KBM-7 (cell line): ENCODE measurements at regions not wholly inside any gene's neighbourhood (a gene's known extent, or its start where the extent isn't known, plus 50 kb on each side); places are given as distances from the start of the nearest gene placed in this dataset.

ENCODE experiments used
- DNase-seq: peaks from one replicate; pipeline ENCODE4 v3.0.0-alpha.2; 2015
- in situ Hi-C: fragments of 300-500 bp; cut with MboI; formaldehyde crosslinking; loops from 2 replicates; pipeline ENCODE4 v1.14.3; 2020; ENCODE audit warnings: low sequenced_read_pairs, low pct_unique_long_range_greater_than_20kb, mixed read lengths

DNA sequence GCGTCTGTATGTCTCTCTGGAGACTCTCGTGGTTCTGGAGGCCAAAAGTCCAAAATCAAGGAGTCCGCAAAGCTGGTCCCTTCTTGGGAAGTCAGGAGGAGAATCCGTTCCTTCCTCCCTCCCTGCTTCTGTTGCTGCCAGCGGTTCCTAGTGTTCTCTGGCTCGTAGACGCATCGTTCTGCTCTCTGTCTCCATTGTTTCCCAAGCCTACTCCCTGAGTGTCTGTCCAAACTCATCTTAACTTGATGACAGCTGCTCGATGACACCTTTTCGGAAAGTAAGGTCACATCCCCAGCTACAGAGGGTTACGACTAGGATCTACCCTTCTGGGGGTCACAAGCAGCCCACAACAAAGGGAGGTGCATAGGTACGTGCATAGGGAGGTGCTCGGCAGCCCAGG is 80.7 kb upstream of the FOXF1 start:
- no peak for DNase-seq
- in situ Hi-C loops: no loop called here

DNA sequence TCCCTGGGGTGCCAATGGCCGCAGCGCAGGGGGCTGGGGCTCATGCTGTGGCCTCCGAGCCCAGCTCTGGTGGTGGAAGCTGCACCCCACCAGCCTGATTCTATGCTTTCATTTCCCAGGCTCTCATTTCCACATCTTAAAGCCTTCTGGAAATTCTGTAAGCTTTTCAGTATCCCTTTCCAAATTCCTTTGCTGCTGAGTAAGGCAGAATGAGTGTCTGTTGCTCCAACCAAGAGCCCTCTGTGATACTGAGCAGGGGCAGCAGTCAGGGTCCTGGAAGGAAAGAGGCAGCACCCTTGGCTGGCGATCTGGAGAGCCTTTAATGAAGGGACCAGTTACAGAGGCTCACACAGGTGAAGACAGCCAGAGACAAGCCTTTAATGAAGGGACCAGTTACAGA is 79.5 kb upstream of the FOXF1 start:
- in situ Hi-C loops: no loop called here
- no peak for DNase-seq

DNA sequence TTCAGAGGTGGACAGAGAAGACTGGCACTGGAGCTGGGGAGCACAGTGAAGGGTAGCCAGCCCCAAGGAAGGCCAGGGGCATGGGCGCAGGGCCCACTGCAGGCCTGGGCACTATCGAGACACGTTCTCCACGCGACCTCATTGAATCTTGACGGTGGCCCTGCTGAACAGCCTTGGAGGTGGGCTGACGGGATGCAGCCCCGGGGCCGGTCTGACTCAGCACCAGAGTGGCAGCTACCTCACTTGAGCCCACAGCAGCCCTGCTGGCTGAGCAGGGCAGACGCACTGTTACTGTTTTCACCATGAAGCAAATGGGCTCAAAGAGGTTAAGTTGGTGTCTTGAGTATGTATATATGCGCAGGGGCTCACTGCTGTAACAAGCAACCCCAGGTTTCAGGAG is 78.8 kb upstream of the FOXF1 start:
- DNase-seq: no peak
- in situ Hi-C loops: no loop called here

DNA sequence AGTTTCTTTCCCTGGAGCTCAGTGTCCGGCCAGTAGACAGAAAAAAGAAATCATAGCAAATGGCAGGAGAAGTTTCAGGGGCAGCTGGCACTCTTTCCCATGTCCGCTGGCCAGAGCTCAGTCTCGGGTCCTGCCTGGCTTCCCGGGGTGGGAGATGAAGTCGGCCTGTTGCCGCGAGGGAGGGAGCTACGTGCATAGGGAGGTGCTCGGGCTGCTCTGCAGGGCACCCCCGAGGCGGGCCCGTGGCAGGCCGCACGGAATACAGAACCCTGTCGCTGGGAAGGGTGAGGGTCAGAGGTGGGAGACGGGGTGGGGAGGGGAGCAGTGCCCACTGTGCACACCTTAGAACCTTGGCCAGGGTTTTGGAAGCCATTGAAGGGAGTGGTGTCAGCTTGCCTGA is 78.3 kb upstream of the FOXF1 start:
- DNase-seq: no peak
- in situ Hi-C loops: no loop called here

DNA sequence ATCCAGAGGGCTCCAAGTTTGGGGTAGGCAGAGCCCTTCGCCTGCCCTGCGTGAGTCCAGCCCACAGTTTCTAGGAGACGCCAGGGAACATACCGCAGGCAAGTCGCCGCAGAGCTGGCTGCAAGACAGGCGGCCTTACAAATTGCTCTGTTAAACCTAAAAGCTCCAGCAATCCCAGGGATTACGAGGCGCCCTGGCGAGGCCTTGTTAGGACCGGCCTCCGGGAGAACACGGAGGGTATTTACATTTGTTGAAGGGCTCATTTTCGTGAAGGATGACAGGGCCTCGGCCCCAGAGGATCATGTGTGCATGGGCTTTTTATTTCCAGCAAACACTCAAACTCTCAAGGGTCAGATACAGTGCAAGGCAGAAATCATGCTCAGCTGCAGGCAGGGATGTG is 77.6 kb upstream of the FOXF1 start:
- DNase-seq: no peak
- in situ Hi-C loops: no loop called here

DNA sequence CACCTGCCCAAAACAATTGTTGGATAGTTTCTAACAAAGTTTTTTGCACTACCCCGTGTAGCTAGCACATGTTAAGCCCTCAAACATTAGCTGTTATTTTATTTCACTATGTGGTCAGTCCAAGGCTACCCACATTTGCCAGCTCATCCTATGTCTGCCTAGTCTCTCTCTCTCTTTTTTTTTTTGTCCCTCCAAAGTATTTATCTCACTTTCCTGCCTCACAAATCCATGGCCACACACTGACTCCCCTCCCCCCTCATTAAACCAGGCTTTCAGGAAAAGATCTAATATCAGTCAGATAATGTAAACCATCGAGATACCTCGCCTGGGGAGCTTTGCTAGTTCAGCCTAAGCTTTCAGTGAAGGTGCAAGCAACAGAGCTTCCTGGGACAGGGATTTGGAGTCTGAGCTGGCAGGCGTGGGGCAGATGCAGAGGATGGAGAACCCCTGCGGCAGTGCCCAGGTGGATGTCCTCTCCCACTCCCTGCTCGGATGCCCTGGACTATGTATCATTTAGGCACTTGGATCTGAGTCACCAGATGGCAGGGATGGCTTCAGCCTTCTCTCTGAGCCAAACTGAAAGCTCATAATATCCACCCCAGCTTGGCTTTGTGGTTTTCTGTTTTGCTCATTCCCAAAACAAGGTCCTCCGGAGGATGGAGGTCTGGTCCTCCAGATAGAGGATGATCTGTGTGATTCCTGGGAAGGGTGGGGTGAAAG is 73.7 kb upstream of the FOXF1 start:
- in situ Hi-C loops: no loop called here
- no peak for DNase-seq

DNA sequence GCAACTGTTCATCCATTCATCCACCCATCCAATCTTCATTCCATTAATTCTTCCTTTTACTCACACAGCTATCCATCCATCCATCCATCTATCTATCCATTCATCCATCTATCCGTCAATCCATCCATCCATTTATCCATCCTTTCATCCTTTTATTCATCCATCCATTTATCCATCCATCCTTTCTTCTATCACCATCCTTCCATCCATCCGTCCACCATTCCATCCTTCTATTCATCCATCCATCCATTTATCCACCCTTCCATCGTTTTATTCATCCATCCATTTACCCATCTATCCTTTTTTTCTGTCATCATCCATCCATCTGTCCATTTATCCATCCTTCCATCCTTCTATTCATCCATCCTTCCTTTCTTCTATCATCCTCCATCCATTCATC is 73.0 kb upstream of the FOXF1 start:
- no peak for DNase-seq
- in situ Hi-C loops: no loop called here

- in situ Hi-C loops: no loop called here
- DNase-seq: no peak
Measured at GRCh38 chr16:86442703-86443102, 67.6 kb upstream of the FOXF1 start.

GRCh38 chr16:86443508-86444147 is 66.7 kb upstream of the FOXF1 start:
- in situ Hi-C loops: no loop called here
- no peak for DNase-seq

GRCh38 chr16:86444261-86444660 is 66.1 kb upstream of the FOXF1 start:
- no peak for DNase-seq

GRCh38 chr16:86444661-86445060 is 65.7 kb upstream of the FOXF1 start:
- no peak for DNase-seq
- in situ Hi-C loops: no loop called here

More at GRCh38 chr16:86444261-86444660, 66.1 kb upstream of the FOXF1 start:
- in situ Hi-C loops: no loop called here

DNA sequence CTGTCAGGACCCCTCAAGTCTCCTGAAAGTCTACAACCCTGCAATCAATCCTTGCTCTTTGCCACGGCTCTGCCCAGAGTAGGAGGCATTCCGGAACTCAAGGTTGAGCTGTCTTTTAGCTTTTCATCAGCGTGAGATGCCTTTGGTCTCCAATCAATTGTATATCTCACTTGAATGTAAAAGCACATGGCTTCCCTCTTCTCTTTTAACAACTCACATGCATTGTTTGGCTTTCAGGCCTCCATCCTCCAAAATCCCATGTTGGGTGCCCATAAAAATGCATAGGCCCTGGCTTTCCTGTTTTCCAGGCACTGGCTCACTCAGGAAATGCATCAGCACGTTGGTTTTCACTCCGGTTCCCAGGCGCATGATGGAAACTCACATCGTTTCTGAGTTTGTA is 64.0 kb upstream of the FOXF1 start:
- DNase-seq: no peak
- in situ Hi-C loops: no loop called here

DNA sequence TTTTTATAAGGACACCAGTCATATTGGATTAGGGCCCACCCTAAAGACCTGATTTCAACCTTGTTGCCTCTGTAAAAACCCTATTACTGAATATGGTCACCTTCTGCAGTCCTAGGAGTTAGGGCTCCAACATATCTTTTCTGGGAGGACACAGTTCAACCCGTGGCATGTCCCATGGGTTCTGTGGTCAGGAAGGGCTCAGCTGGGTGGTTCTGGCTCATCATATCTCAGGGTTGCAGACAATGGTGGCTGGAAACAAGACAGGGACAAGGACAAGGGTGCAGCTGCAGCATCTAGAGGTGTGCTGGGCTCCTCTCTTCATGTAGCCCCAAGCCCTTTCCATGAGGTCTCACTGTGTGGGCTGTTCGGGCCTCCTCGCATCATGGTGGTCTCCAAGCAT is 63.1 kb upstream of the FOXF1 start:
- DNase-seq: no peak
- in situ Hi-C loops: no loop called here

GRCh38 chr16:86448306-86448890 is 61.9 kb upstream of the FOXF1 start:
- in situ Hi-C loops: no loop called here
- no peak for DNase-seq

DNA sequence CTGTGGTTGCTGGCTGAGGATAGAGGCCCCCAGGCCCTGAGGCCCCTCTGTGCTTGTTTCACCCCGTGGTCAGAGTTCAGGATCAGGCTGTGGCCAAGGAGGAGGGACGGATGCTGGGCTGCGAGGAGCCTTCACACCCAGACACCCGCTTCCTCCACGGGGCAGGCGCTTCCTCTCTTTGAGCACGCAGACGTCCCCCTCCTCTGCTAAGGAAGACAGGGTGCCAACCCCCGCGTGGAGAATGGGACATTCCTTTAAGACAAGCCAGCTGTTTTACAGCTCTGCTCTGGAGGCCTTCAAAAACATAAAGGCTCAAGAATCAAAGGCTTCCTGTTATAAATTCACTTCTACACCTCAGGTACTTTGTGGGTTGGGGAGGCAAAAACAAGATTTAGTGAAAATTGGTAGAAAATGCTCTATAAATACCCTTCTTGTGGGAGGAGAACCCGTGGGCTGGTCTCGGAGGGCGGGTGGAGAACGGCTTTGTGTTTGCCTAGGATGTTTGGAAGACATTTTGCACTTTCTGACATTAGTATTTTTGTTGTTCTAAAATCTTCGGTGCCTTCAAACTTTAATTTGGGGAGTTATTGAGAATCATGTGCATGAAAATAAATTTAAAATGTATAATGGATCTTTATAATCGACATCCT is 60.8 kb upstream of the FOXF1 start:
- DNase-seq: no peak
- in situ Hi-C loops: no loop called here

GRCh38 chr16:86450691-86451090 is 59.6 kb upstream of the FOXF1 start:
- DNase-seq: no peak
- in situ Hi-C loops: no loop called here

DNA sequence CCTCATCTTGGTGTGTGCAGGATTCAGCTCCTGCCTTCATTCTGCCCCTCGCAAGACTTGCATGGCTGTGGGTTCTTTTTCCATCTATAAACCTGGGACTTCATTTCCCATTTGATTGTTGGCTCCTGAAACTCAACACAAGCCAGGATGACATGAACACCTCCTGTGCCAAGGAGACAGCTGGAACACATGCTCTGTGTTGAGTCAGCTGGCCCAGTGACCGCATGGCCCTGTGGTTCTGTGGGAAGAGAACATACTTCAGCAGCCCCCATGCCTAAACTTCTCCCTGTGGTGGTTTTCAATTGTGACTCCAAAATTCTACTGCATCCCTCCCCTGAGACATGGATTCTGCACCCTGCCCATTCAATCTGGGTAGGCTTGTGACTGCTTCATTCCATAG is 57.9 kb upstream of the FOXF1 start:
- DNase-seq: no peak
- in situ Hi-C loops: no loop called here

- in situ Hi-C loops: no loop called here
- DNase-seq: no peak
Measured at GRCh38 chr16:86455116-86455515, 55.2 kb upstream of the FOXF1 start.

- no peak for DNase-seq
- in situ Hi-C loops: no loop called here
Measured at GRCh38 chr16:86455640-86456039, 54.7 kb upstream of the FOXF1 start.

DNA sequence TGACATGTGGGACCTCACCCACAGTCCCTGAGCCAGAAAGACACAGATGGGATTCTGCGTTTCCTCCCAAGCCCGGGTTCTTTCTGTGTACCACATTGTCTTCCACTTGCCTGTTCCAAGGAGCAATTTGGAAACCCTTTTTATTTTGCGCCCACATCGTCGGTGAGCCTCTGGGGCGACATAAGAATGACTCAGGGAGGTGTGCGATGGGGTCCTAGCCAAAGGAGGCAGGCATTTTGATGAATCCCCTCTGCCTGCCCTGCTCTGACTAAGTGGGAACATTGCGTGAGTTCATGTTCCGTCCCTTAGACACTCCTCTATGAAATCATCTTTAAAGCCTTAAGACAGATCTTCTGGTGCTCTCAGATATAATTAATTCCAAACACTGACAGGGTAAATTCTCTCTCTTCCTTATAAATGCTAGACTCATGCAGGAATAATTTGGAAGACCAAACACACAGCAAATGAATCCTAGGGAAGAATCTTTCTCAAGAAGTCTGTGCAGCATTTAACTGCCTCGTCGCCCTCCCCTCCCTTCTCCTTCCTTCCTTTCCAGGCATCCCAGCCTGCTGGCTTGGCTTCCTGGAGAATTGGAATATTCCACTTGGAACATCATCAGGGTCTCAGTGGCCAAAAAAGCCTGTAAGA is 52.7 kb upstream of the FOXF1 start:
- DNase-seq: no peak
- in situ Hi-C loops: no loop called here
